Stimulated activated CD4-positive, alpha-beta T cell treated with anti-CD3 and anti-CD28 coated beads, Interleukin-1b, Interleukin-23, amount 100 ng/mL, for 24 hours (primary cell): ENCODE measurements at regions not wholly inside any gene's neighbourhood (a gene's known extent, or its start where the extent isn't known, plus 50 kb on each side); places are given as distances from the start of the nearest gene placed in this dataset.

Experiments
- DNase-seq, 4 experiments: peaks; one replicate each; pipeline ENCODE4 v3.0.0-alpha.2; 2020; ENCODE audit warnings: low read depth in 4 of 4, low spot score in 1 of 4

DNA sequence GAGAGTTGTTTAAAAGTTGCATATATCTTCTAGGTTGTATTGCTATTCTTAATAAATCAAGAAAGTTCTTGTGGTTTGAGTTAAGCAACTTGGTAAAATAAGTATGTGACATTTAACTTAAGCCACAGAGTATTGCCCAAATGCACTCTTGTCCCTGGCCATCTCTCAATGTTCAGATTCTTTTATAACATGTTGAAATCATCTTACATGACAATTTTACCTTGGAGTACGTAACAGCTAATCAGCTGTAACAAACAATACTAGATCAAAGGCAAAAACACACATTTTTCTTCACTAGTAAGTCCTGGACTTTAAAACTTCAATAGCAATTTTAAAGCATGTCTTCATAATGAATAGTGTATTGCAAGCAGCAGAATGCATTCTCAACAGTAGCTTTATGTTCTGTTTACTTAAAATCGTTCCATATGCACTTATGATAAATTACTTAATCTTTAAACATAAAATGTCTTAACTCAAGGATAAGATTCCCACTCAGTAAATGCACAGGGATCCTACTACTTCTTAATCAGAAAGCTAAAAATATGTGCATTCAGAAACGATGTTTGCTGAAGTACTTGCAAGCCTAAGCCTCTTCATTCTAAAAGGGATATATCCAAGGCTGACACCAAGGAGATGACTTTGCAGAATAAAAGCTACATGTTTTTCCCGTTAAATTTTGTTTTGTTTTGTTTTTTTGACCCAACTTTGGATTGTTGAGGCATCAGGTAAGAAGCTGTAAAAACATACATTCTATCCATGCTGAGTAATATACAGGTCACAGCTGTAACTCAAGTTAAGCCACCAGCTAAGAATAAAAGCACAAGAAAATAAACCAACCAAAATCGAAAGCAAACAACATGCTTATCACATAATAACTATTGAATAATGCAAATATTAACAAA lies 86.1 kb upstream of the NFIB start:
- DNase-seq = no peak

DNA sequence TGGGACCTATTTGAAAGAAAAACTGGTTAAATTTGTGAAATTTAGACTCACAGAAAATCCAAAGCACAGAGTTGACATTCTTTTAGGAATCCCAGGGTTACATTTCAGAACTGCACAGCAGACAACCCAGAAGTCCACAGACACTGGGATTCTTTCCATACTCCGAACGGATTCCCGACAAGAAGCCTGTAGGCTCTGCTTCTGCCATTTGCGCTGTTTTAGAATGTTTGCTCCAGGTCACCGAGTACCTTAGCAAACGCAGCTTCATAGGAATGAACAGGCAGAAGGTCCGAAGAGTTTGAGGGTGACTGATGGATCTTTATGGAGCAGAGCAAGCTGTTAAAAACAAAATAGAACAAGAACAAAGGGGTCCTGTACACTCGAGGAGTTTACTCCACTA lies 84.5 kb upstream of the NFIB start:
- no peak for DNase-seq

DNA sequence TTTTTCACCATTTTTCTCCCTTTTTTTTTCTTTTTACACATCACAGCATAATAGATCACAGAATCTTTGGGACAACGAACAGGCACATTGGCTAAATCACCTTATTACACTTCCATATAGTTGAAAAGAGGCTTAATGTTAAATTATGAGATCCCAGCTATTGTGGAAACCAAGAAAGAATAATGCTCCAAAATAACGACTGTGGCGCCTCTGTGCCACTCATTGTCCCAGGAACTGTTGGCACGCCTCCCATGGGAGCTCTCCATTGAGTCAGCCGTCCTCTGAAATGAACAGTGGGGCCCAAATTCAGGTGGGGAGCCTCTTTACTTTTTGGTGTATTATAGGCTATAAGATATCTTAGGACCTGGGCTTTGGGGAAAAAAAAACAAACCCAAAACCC lies 82.2 kb upstream of the NFIB start:
- DNase-seq = no peak

DNA sequence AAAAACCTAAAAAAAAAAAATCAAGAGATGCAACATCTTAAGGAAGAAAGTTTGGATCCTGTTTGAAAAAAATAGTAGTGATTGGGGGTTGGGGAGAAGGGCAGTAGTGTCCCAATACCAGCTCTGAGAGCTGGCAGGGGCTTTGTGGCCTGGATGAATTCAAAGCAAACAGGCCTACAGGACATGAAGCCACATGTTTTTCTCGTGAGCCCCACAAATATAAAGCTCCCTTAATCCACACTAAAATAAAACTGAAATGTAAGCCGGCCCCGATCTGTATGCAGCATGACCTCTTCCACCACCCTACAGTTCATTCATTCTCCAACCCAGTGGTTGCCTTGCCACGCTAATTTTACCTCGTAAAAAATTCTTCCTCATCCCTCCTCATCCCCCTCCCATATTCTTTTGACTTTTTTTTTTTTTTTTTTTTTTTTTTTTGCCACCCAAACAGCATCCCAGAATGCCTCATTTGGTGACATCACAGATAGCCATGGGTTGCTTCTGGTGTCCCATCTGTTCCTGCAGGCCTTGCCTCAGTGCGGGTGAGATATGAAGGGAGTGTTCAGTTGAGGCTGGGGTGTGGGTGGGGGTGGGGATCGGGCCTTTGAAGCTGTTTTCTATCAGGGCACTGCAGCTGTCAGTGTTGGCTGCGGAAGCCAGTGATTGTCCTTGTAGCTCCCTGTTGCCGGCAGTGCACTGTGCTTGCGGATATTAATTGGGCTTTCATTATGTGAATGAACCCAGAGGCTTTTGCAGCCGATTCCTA lies 81.6 kb upstream of the NFIB start:
- no peak for DNase-seq

DNA sequence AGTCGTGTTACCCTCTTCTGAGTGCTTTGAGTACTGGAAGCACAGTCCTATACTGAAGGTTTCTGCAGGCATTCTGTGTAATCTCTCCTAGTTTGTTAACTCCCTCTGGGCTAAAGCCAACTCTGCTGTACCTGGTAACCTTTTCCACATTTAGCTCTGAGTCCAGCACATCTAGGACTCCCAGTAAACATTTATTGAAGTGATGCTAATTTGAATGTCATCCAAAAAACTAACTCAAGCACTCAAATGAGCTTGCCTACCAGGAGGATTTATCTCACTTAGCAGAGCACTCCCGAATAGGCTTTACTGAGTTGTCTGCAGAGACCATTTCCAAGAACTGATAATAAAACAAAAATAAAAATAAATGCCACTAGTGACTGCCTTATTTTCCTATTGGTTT lies 79.5 kb upstream of the NFIB start:
- DNase-seq = no peak

DNA sequence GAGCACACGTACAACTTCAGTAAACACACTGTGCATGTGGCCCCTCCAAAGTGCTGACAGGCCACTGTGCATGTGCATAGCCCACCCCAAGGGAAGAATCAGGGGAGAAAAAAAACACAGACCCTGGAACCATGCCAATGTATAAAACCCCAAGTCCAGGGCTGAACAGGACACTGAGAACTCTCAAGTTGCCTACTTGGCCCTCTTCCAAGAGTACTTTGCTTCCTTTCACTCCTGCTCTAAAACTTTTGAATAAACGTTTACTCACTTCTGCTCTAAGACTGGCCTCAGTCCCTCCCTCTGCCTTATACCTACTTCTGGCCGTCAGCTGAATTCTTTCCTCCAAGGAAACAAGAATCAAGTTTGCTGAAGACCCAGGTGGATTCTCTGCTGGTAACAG lies 77.7 kb upstream of the NFIB start:
- DNase-seq = no peak

DNA sequence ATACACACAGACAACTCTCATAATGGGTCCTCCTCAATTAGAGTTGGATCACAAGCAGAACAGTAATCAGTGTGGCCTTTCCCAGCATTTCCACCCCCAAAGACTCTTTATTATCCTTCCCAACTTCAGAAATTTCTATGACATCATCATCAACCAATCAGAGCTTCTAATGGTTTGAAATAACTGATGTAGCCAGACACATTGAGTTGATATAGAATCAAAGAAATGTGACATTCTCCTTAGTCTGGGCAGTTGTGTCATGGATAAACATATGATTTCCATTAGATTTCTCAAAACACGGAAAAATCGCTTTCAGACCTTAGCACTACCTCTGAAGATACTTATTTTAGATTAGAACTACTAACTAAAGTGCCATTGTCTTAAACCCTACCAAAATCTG lies 75.7 kb upstream of the NFIB start:
- no peak for DNase-seq

DNA sequence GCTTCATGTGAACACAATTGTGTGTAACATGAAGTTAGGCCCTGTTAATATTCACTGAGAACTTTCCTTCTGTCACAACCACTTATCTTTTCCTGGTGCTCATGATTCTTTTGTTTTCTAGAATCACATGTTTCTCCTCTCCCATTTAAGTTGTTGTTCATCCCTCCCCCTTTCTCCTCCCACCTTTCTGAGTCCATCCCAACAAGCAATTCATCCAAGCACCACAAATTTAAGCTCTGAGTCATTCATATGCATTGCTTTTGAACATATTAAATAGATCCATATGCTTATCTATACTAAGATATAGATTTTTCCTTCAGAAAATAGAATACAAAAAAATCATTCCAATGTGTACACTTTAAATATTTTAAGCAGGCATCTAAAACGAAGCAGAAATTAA lies 75.2 kb upstream of the NFIB start:
- no peak for DNase-seq

DNA sequence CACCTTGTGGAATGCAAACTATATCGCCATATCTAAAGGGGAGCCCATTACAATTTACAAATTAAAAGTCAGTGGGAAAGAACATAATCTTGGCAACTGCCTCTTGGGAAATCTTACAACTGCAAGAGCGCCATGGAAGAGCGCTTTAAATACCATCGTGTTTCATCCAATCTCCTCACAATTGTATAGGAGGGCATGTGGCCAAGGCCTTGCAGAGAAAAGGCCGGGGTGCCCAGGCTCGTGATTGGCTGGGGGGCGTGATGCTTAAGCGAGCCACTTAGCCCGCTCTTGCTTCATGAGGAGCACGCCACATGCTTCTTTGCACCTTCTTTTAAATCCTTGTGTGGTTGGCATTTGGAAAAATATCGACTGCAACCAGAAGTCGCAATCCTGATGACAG lies 69.8 kb upstream of the NFIB start:
- DNase-seq = no peak

DNA sequence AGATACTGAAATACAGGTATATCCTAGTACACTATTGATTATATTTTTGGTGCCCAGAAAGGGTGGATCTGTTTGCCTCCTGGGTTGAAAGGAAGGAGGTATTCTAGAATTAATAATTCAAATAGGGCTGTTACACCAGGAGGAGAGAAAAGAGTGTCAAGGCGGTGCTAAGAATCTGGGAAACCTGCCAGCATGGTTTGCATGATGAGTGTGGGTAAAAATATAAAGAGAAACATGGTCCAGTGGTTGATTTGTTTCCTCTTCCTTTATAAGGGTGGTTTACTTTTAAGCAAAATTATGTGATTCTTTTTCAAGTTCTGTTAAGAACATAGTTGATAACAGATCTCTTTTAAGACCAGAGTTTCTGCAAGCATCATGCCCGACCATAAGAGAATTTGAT lies 69.4 kb upstream of the NFIB start:
- DNase-seq = no peak

DNA sequence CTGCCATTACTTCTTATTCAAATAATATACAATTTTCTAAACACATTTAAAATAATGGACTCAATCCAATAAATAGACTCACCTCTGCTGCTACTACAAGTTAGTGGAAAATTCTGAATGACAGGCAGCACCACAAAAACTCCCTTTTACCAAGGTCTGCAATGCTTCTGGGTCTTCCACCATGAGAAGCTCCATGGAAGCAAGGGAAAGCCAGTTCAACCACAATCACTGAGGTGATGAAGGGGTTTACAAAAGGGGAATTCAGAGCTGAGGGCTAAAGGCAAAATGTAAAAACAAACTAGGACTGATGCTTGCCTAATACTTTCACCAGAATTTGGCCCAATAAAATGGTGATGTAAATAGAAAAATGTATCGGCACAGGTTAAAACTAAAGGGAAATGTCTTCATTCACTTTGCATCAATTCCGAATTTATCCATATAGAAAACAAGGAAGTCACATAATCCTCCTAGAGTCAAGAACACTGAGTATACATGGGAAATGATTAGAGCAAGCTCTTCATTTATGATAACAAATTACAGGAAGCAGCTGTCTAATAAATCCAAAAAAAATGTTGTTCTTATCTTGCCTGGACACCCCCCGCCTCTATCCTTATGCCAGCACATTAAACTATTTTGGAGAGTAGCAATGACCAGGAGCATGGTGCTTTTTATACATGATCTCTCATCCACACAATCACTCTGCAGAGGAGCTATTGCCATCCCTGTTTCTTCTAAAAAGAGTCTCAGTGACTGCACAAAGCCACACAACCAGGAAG lies 66.3 kb upstream of the NFIB start:
- no peak for DNase-seq

DNA sequence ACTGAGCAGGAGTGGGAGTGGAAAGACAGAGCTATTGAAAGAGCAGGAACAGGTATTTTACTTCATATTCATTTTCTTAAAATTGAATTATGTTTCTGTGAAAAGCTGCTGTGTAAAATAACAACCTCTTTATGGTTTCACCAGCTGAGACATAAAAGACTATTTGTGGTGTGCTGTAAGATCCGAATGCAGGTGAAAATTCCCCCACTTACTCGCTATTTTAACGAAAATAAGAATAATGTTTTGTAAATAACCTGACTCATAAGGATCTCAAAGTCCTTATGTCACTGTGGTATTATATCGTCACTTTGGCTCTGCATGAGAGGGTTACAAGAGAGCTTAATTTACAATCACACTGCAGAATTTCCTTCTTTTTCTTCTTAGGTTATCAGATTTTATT lies 65.3 kb upstream of the NFIB start:
- DNase-seq = no peak

DNA sequence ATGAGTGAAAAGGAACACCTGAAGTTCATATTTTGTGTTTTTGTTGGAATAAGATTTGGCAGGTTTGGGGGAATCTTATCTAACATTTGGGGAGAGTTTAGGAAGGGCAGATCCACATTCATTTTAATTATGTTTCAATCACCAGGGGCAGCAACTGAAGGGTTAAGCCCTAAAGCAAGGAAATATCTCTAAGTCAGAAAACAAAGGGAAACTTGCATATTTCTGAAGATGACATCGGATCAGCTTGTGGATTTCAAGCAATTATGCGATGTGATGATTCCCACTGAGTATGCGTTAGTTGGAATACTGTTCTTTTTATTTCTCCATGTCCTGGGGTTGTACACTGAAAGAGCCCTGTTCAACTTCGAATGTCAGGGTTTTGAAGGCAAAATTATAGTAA lies 59.8 kb upstream of the NFIB start:
- no peak for DNase-seq

DNA sequence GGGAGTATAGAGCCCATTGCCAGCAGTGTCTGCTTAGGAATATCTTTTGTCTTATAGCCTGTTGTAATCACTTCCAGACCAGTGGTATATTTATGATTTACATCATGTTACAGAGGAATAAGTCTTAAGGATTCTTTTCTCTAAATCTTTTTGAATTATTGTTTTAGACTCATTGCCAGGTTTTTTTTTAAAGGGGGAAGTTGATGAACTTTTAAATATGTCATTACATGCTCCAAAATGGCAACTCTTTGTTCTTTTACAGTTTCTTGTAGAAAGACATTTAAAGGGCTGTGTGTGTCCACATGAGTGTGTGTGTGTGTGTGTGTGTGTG lies 59.4 kb upstream of the NFIB start:
- DNase-seq = no peak

DNA sequence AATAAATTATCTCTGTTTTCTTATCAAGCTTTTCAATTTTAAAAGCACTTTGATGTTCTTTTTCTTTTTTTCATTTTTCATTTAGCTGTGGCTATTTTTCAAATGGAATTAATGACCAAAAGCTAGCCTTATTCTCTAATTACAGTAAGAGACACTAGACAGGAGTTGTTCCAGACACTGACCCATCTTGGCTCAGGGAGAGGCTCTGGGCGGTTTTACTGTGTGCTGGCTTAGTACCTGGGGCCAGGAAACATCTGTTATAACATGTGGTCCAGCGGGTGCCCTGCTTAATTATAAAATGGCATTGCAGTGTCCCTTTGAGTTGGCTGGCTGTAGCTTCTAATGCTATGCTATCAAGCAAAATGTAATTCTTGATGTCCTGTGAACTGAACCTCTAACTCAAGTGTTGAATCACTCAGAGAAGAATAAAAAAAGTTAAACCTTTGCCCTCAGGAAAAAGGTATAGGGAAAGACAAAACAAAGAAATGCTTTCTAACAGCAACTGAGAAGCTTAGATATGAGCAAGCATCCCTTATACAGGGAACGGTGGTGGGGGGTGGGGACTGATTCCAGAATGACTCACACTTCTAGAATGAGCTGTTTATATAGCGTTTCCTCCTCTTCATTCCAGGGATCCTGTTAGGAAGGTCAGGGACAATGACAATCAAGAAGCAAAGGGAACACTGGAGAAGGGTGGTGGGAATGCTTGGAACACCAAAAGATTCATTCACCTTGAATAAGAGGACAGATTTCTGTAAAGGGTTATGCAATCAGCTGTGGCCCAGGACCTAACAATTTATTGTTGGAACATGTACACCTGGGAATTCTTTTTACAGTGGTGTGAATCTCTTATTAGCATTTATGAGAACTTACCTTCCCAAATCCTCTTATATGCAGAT lies 58.7 kb upstream of the NFIB start:
- no peak for DNase-seq

DNA sequence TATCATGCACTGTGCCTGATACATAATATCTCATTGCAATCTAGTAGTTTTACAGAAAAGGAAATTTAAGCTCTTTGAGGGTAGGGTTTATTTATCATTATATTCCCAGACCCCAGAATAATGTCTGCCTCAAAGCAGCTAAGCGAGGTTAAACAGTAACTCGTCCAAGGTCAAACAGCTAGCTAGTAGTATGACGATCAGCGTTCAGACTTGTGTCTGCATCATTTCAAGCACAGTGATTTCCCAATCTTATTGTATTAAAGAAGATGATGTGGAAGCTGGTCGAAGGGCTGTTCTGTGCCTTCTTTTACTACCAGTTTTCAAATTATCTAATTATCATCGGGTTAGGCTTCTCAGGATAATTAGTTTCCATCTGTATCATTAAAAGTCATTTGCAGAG lies 55.1 kb upstream of the NFIB start:
- no peak for DNase-seq

DNA sequence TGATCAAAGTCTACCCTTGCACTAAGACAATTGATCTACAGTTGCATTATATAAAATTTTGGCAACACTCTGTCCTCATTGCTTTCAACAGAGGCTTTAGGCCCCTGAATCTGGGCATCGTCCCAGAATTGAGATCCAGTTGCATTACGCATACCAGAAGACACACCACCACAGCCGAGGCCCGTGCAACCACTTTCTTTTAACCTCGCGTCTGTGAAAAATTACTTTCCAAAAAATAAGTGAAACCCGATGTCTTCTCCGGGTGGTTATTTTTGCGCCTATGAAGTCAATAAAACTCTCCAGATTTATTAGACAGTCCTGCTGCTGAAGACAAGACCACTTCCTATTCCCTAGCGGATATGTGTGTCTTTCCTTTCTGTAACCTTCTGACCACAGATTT lies 52.1 kb upstream of the NFIB start:
- no peak for DNase-seq

DNA sequence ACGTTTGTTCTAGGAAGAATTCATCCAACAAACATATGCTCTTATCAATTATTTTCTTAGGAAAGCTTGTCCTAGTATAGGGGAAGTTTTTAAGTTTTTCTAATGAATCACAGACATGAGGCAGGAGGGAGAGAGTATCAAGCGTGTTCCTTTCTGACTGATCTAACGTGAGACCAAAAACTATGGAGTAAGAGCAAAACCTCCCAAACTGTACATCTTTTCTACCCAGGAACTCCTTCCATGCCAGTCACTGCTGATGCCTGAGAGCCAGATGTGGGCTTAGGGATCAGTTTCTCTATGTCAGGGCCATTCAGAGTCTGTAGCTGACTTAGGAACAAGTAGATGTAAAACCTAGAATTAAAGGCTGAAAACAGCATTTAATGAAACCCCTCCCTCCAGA lies 51.7 kb upstream of the NFIB start:
- no peak for DNase-seq
